CD1c-positive myeloid dendritic cell (primary cell): ENCODE measurements at regions not wholly inside any gene's neighbourhood (a gene's known extent, or its start where the extent isn't known, plus 50 kb on each side); places are given as distances from the start of the nearest gene placed in this dataset.
"Not testable (repeated sequence)": the region's sequence is repeated elsewhere in the genome, so short reads cannot be mapped to it uniquely, and the experiment has no call there.

Experiments used
- DNase-seq: peaks from one replicate; pipeline ENCODE4 v3.0.0-alpha.2; 2016; ENCODE audit errors: extremely low spot score

GRCh38 chrX:109172091-109172602 lies 309.7 kb downstream of the GUCY2F start:
- no peak for DNase-seq

- DNase-seq: no peak
Measured at GRCh38 chrX:109155161-109155560, 326.7 kb downstream of the GUCY2F start.

GRCh38 chrX:109144173-109144572 lies 337.7 kb downstream of the GUCY2F start:
- not testable (repeated sequence) for DNase-seq

GRCh38 chrX:109140463-109140862 lies 341.4 kb downstream of the GUCY2F start:
- DNase-seq: no peak

GRCh38 chrX:109134777-109135176 lies 347.1 kb downstream of the GUCY2F start:
- DNase-seq: no peak

GRCh38 chrX:109125304-109125703 lies 356.6 kb downstream of the GUCY2F start:
- DNase-seq: no peak

GRCh38 chrX:109089359-109089758 lies 353.0 kb upstream of the IRS4 start:
- no peak for DNase-seq

GRCh38 chrX:109077788-109078187 lies 341.4 kb upstream of the IRS4 start:
- DNase-seq: no peak

GRCh38 chrX:109054181-109054581 lies 317.8 kb upstream of the IRS4 start:
- not testable (repeated sequence) for DNase-seq

- no peak for DNase-seq
Measured at GRCh38 chrX:109049903-109050302, 313.5 kb upstream of the IRS4 start.

- no peak for DNase-seq
Measured at GRCh38 chrX:109049416-109049815, 313.1 kb upstream of the IRS4 start.

GRCh38 chrX:109040057-109040456 lies 303.7 kb upstream of the IRS4 start:
- DNase-seq: no peak

GRCh38 chrX:109036624-109037023 lies 300.3 kb upstream of the IRS4 start:
- DNase-seq: no peak

GRCh38 chrX:108993909-108994308 lies 257.5 kb upstream of the IRS4 start:
- no peak for DNase-seq

GRCh38 chrX:108972899-108973298 lies 236.5 kb upstream of the IRS4 start:
- DNase-seq: not testable (repeated sequence)

- DNase-seq: no peak
Measured at GRCh38 chrX:108947205-108947604, 210.8 kb upstream of the IRS4 start.

- no peak for DNase-seq
Measured at GRCh38 chrX:108946531-108946930, 210.2 kb upstream of the IRS4 start.

GRCh38 chrX:108945883-108946523 lies 209.6 kb upstream of the IRS4 start:
- DNase-seq: no peak

- DNase-seq: no peak
Measured at GRCh38 chrX:108914791-108915190, 178.4 kb upstream of the IRS4 start.

GRCh38 chrX:108903831-108904230 lies 167.5 kb upstream of the IRS4 start:
- DNase-seq: not testable (repeated sequence)

GRCh38 chrX:108900333-108900732 lies 164.0 kb upstream of the IRS4 start:
- DNase-seq: no peak

GRCh38 chrX:108896349-108896748 lies 160.0 kb upstream of the IRS4 start:
- DNase-seq: not testable (repeated sequence)

- DNase-seq: no peak
Measured at GRCh38 chrX:108892501-108892900, 156.1 kb upstream of the IRS4 start.

- no peak for DNase-seq
Measured at GRCh38 chrX:108875548-108875947, 139.2 kb upstream of the IRS4 start.
